SK-N-SH (cell line): ENCODE measurements at regions not wholly inside any gene's neighbourhood (a gene's known extent, or its start where the extent isn't known, plus 50 kb on each side); places are given as distances from the start of the nearest gene placed in this dataset.

ENCODE experiments used
- CTCF ChIA-PET: fragments of 300-600, 350-600 bp; formaldehyde crosslinking; extraction: SDS; loops from one replicate; lab custom pipeline; 2021; lab: Yijun Ruan, JAX
- POLR2A ChIA-PET: fragments of 350-600 bp; sonication (Branson Sonifier 250); formaldehyde crosslinking; extraction: SDS; loops from one replicate; lab custom pipeline; 2020; ENCODE audit warnings: antibody characterized with exemption, inconsistent platforms; lab: Yijun Ruan, JAX
- DNase-seq: peaks from one replicate; pipeline ENCODE4 v3.0.0; 2012
- H2AFZ ChIP-seq: fragments of 200-600 bp; sonication (generic); 2 replicates; pipeline ENCODE4 v1.8.1; 2016; ENCODE audit warnings: antibody characterized with exemption, mild to moderate bottlenecking, low read depth
- H3F3A ChIP-seq: fragments of 200-600 bp; sonication (generic); replicated peaks from 2 replicates; pipeline ENCODE3; 2016; ENCODE audit warnings: antibody characterized with exemption, mild to moderate bottlenecking; ENCODE audit not compliant: insufficient read depth
- H3K27ac ChIP-seq, 2 experiments: fragments of 200-500 bp in 1 of 2; fragments of 200-600 bp in 1 of 2; sonication (Bioruptor generic) in 1 of 2; sonication (generic), shearing (Covaris generic) in 1 of 2; 2 replicates each; pipeline versions ENCODE4 v1.5.1 to v1.6.1; 2014 to 2016; ENCODE audit warnings: low read depth in 2 of 2, inconsistent platforms in 1 of 2, low read length in 1 of 2, mild to moderate bottlenecking in 1 of 2, mixed read lengths in 1 of 2
- H3K27me3 ChIP-seq: fragments of 200-600 bp; sonication (generic), shearing (Covaris generic); 2 replicates; pipeline ENCODE4 v1.6.1; 2016; ENCODE audit warnings: mixed run types; ENCODE audit not compliant: insufficient read depth
- H3K36me3 ChIP-seq, 2 experiments: fragments of 200-500 bp in 1 of 2; fragments of 200-600 bp in 1 of 2; sonication (Bioruptor generic) in 1 of 2; sonication (generic) in 1 of 2; replicated peaks in 1 of 2; 2 replicates each; pipeline versions ENCODE3 to v1.5.1; 2014 to 2016; ENCODE audit warnings: low read length in 1 of 2, mild to moderate bottlenecking in 1 of 2; ENCODE audit not compliant: insufficient read depth in 2 of 2, control insufficient read depth in 1 of 2
- H3K4me1 ChIP-seq, 2 experiments: fragments of 200-500 bp in 1 of 2; fragments of 200-600 bp in 1 of 2; sonication (Bioruptor generic) in 1 of 2; sonication (generic), shearing (Covaris generic) in 1 of 2; 2 replicates each; pipeline versions ENCODE4 v1.5.1 to v1.6.1; 2014 to 2016; ENCODE audit warnings: low read depth in 1 of 2, low read length in 1 of 2, mixed run types in 1 of 2; ENCODE audit not compliant: insufficient read depth in 2 of 2, control insufficient read depth in 1 of 2
- H3K4me2 ChIP-seq: fragments of 200-600 bp; sonication (generic), shearing (Covaris generic); 2 replicates; pipeline ENCODE4 v1.6.1; 2017; ENCODE audit warnings: mixed run types
- H3K4me3 ChIP-seq, 2 experiments: fragments of 200-500 bp in 1 of 2; fragments of 200-600 bp in 1 of 2; sonication (Bioruptor generic) in 1 of 2; sonication (generic), shearing (Covaris generic) in 1 of 2; 2 replicates each; pipeline versions ENCODE4 v1.5.1 to v1.8.1; 2014 to 2016; ENCODE audit warnings: low read depth in 2 of 2, inconsistent platforms in 1 of 2, low read length in 1 of 2, mild to moderate bottlenecking in 1 of 2, mixed read lengths in 1 of 2, moderate library complexity in 1 of 2
- H3K79me2 ChIP-seq: fragments of 200-600 bp; sonication (generic); 2 replicates; pipeline ENCODE4 v1.8.1; 2017; ENCODE audit warnings: mild to moderate bottlenecking; ENCODE audit not compliant: insufficient read depth
- H3K9ac ChIP-seq: fragments of 200-600 bp; sonication (generic); 2 replicates; pipeline ENCODE4 v1.6.1; 2017; ENCODE audit warnings: mixed run types
- H3K9me2 ChIP-seq: fragments of 200-600 bp; sonication (generic); 2 replicates; pipeline ENCODE4 v1.6.1; 2017; ENCODE audit warnings: mixed run types
- H3K9me3 ChIP-seq: fragments of 200-600 bp; sonication (generic); 2 replicates; pipeline ENCODE4 v1.6.1; 2017; ENCODE audit warnings: mixed run types, mild to moderate bottlenecking, moderate library complexity
- H4K20me1 ChIP-seq: fragments of 200-600 bp; sonication (generic); 2 replicates; pipeline ENCODE4 v1.6.1; 2017; ENCODE audit warnings: mild to moderate bottlenecking, mixed run types; ENCODE audit not compliant: insufficient read depth
- CHD2 ChIP-seq: fragments of 150-350 bp; IDR thresholded peaks from 2 replicates; pipeline ENCODE4 v1.6.1; 2018; ENCODE audit warnings: low read length; ENCODE audit not compliant: partially characterized antibody
- FOSL2 ChIP-seq: IDR thresholded peaks from 2 replicates; pipeline ENCODE4 v1.4.0; 2012; ENCODE audit warnings: low read depth, mild to moderate bottlenecking, moderate library complexity, borderline replicate concordance
- FOXM1 ChIP-seq: IDR thresholded peaks from 2 replicates; pipeline ENCODE4 v1.4.0; 2012; ENCODE audit warnings: low read depth, mild to moderate bottlenecking
- IRF3 ChIP-seq: fragments of 150-350 bp; IDR thresholded peaks from 2 replicates; pipeline ENCODE4 v1.6.1; 2016; ENCODE audit warnings: mild to moderate bottlenecking, low read depth, low read length
- MXI1 ChIP-seq: IDR thresholded peaks from 2 replicates; pipeline ENCODE4 v1.6.1; 2012; ENCODE audit warnings: mild to moderate bottlenecking, low read depth, low read length, improper control_type of control experiment
- NFIC ChIP-seq: IDR thresholded peaks from 2 replicates; pipeline ENCODE4 v1.4.0; 2012; ENCODE audit warnings: borderline replicate concordance
- NRF1 ChIP-seq: IDR thresholded peaks from 2 replicates; pipeline ENCODE4 v1.6.1; 2012; ENCODE audit warnings: low read depth, mild to moderate bottlenecking, low read length
- REST ChIP-seq: IDR thresholded peaks from 2 replicates; pipeline ENCODE4 v1.6.1; 2012; ENCODE audit warnings: mild to moderate bottlenecking, low read depth, low read length, moderate library complexity
- SIN3A ChIP-seq: IDR thresholded peaks from 2 replicates; pipeline ENCODE4 v1.6.1; 2012; ENCODE audit warnings: low read depth, mild to moderate bottlenecking, low read length, moderate library complexity, borderline replicate concordance
- SMC3 ChIP-seq: IDR thresholded peaks from 2 replicates; pipeline ENCODE4 v1.6.1; 2012; ENCODE audit warnings: low read depth, low read length, improper control_type of control experiment
- YY1 ChIP-seq: IDR thresholded peaks from 2 replicates; pipeline ENCODE4 v1.4.0; 2012; ENCODE audit warnings: low read depth, mild to moderate bottlenecking
- WGBS: methylation state at CpG from one replicate; pipeline ENCODE4 v1.1.6; 2017; ENCODE audit warnings: low lambda C conversion rate; 5-methylcytosine and 5-hydroxymethylcytosine counted together

- no peaks in the 10 kb centered on the region for H3F3A ChIP-seq
- no peak overlapping the region for H3K9ac ChIP-seq
- H3K27ac ChIP-seq: no peak overlapping the region
- H3K27me3 ChIP-seq: no peaks in the 10 kb centered on the region
- POLR2A ChIA-PET: no interaction called here
- no peaks in the 10 kb centered on the region for H4K20me1 ChIP-seq
- no peak overlapping the region for H3K4me2 ChIP-seq
- no peak overlapping the region for H3K4me3 ChIP-seq
- no peaks in the 10 kb centered on the region for H3K79me2 ChIP-seq
- no peak for TF ChIP-seq FOSL2
- TF ChIP-seq NFIC: no peak
- TF ChIP-seq REST: no peak
- no peak for TF ChIP-seq YY1
- no peak for TF ChIP-seq MXI1
- no peak for TF ChIP-seq FOXM1
- TF ChIP-seq SMC3: no peak
- no peak for TF ChIP-seq SIN3A
- no peak overlapping the region for H2AFZ ChIP-seq
- CTCF ChIA-PET: interaction anchor here (0.8 to 1.0 kb wide), 4 partner anchors 9 to 345 kb away, joined by 3 read pairs; no protein-coding TSS in a partner anchor
- no peaks in the 10 kb centered on the region for H3K36me3 ChIP-seq
- H3K9me2 ChIP-seq: no peaks in the 10 kb centered on the region
- no peak for DNase-seq
- no peaks in the 10 kb centered on the region for H3K9me3 ChIP-seq
- WGBS: 13% methylated on average over 1 of the region's 1 CpG
- H3K4me1 ChIP-seq: no peaks in the 10 kb centered on the region
Observed at GRCh38 chr22:27023591-27023990, 366.2 kb downstream of the MIAT start.

- Histone ChIP-seq H3K4me3 (no peak overlapping the region), H3K9ac (no peak overlapping the region), H3K4me1 (no peaks in the 10 kb centered on the region), H3K4me2 (no peak overlapping the region), H3K27ac (no peak overlapping the region), H3K36me3 (no peaks in the 10 kb centered on the region), H3K9me3 (no peaks in the 10 kb centered on the region), H2AFZ (no peak overlapping the region), H4K20me1 (no peaks in the 10 kb centered on the region), H3K27me3 (no peaks in the 10 kb centered on the region), H3K9me2 (no peaks in the 10 kb centered on the region), H3K79me2 (no peaks in the 10 kb centered on the region), H3F3A (no peaks in the 10 kb centered on the region)
- ChIA-PET POLR2A (no interaction called here), CTCF (no interaction called here)
- no peak for TF ChIP-seq CHD2
- TF ChIP-seq FOSL2: no peak
- TF ChIP-seq IRF3: no peak
- TF ChIP-seq NRF1: no peak
- WGBS: 5% methylated on average over 1 of the region's 1 CpG
- no peak for DNase-seq
Observed at GRCh38 chr22:27024982-27025381, 367.6 kb downstream of the MIAT start.
